C4-2B (cell line): ENCODE measurements at regions not wholly inside any gene's neighbourhood (a gene's known extent, or its start where the extent isn't known, plus 50 kb on each side); places are given as distances from the start of the nearest gene placed in this dataset.

Experiments used
- H3K27ac ChIP-seq: fragments of 450-650 bp; 2 replicates; pipeline ENCODE4 v1.5.1; 2017
- CTCF ChIP-seq: fragments of 450-650 bp; conservative IDR thresholded peaks from 2 replicates; pipeline ENCODE4 v1.5.1; 2017; ENCODE audit warnings: mild to moderate bottlenecking
- ZFX ChIP-seq: fragments of 450-650 bp; IDR thresholded peaks from 2 replicates; pipeline ENCODE4 v1.6.1; 2017

- no peak for TF ChIP-seq CTCF
- no peak for TF ChIP-seq ZFX
- H3K27ac ChIP-seq = no peak overlapping the region
These were observed 87.8 kb downstream of the KLF12 start for GRCh38 chr13:74046431-74046830.

GRCh38 chr13:74045583-74045982 is 88.6 kb downstream of the KLF12 start:
- no peak for TF ChIP-seq ZFX
- no peak for TF ChIP-seq CTCF
- H3K27ac ChIP-seq = no peak overlapping the region

- H3K27ac ChIP-seq = no peak overlapping the region
- TF ChIP-seq CTCF = no peak
- TF ChIP-seq ZFX = no peak
These were observed 91.0 kb downstream of the KLF12 start for GRCh38 chr13:74043237-74043636.

- TF ChIP-seq CTCF (peak; percentile 29), ZFX (no peak)
These were observed 94.0 kb downstream of the KLF12 start for GRCh38 chr13:74040200-74040599.

GRCh38 chr13:74039667-74040066 is 94.5 kb downstream of the KLF12 start:
- no peak for TF ChIP-seq CTCF
- no peak for TF ChIP-seq ZFX
- no peak overlapping the region for H3K27ac ChIP-seq

More at GRCh38 chr13:74040200-74040599, 94.0 kb downstream of the KLF12 start:
- H3K27ac ChIP-seq = no peak overlapping the region

GRCh38 chr13:74039154-74039553 is 95.0 kb downstream of the KLF12 start:
- no peak overlapping the region for H3K27ac ChIP-seq
- no peak for TF ChIP-seq ZFX
- no peak for TF ChIP-seq CTCF

GRCh38 chr13:74037762-74038161 is 96.4 kb downstream of the KLF12 start:
- H3K27ac ChIP-seq = no peak overlapping the region
- TF ChIP-seq CTCF (no peak), ZFX (no peak)
